CD14-positive monocyte (primary cell): ENCODE measurements at regions not wholly inside any gene's neighbourhood (a gene's known extent, or its start where the extent isn't known, plus 50 kb on each side); places are given as distances from the start of the nearest gene placed in this dataset.

ENCODE experiments used
- DNase-seq, 3 donors: peaks; one replicate each; pipeline ENCODE4 v3.0.0-alpha.2; 2011 to 2022
- H2AFZ ChIP-seq: 2 replicates; pipeline ENCODE4 v1.6.0; 2012; ENCODE audit warnings: mild to moderate bottlenecking, low read depth, low read length, inconsistent platforms; ENCODE audit not compliant: insufficient read depth, poor library complexity, severe bottlenecking
- H3K27ac ChIP-seq, 2 donors: 1 replicate in 1 of 2; 2 replicates in 1 of 2; pipeline ENCODE4 v1.5.1; 2012 to 2013; ENCODE audit warnings: low read length in 2 of 2, control low read depth in 1 of 2, inconsistent platforms in 1 of 2, low read depth in 1 of 2, mild to moderate bottlenecking in 1 of 2
- H3K27me3 ChIP-seq, 2 donors: one replicate each; pipeline versions ENCODE4 v1.6.0 to v1.6.1; 2011 to 2013; ENCODE audit warnings: low read length in 2 of 2; ENCODE audit not compliant: control insufficient read depth in 2 of 2, insufficient read depth in 2 of 2
- H3K36me3 ChIP-seq, 2 donors: replicated peaks in 1 of 2; 1 replicate in 1 of 2; 2 replicates in 1 of 2; pipeline versions ENCODE4 v1.5.1 to v1.6.1; 2012 to 2013; ENCODE audit warnings: low read length in 2 of 2, control low read depth in 1 of 2, inconsistent platforms in 1 of 2, mild to moderate bottlenecking in 1 of 2; ENCODE audit not compliant: insufficient read depth in 2 of 2, control insufficient read depth in 1 of 2
- H3K4me1 ChIP-seq, 2 donors: 1 replicate in 1 of 2; 2 replicates in 1 of 2; pipeline versions ENCODE4 v1.5.1 to v1.6.1; 2012 to 2013; ENCODE audit warnings: low read length in 2 of 2, control low read depth in 1 of 2, inconsistent platforms in 1 of 2, mild to moderate bottlenecking in 1 of 2, moderate library complexity in 1 of 2; ENCODE audit not compliant: insufficient read depth in 2 of 2, control insufficient read depth in 1 of 2
- H3K4me2 ChIP-seq: replicated peaks from 2 replicates; pipeline ENCODE3; 2012; ENCODE audit warnings: low read length, moderate library complexity, mild to moderate bottlenecking; ENCODE audit not compliant: poor library complexity, severe bottlenecking; ENCODE audit errors: extremely low read depth
- H3K4me3 ChIP-seq, 3 experiments: fragments of 200-600 bp in 1 of 3; sonication (generic) in 1 of 3; replicated peaks in 1 of 3; 1 replicate in 2 of 3; 2 replicates in 1 of 3; pipeline ENCODE4 v1.5.1; 2011 to 2013; ENCODE audit warnings: low read length in 3 of 3, mild to moderate bottlenecking in 3 of 3, control low read depth in 2 of 3, low read depth in 2 of 3, inconsistent platforms in 1 of 3, moderate library complexity in 1 of 3
- H3K79me2 ChIP-seq: 2 replicates; pipeline ENCODE4 v1.6.0; 2012; ENCODE audit warnings: mild to moderate bottlenecking, control low read depth, inconsistent platforms, low read length, moderate library complexity; ENCODE audit not compliant: insufficient read depth
- H3K9ac ChIP-seq: 2 replicates; pipeline ENCODE4 v1.6.0; 2017; ENCODE audit warnings: low read length, mild to moderate bottlenecking; ENCODE audit not compliant: insufficient read depth, poor library complexity, severe bottlenecking
- H3K9me3 ChIP-seq, 2 donors: replicated peaks in 1 of 2; 1 replicate in 1 of 2; 2 replicates in 1 of 2; pipeline versions ENCODE4 v1.5.1 to v1.6.1; 2012 to 2013; ENCODE audit warnings: low read length in 2 of 2, control low read depth in 1 of 2; ENCODE audit not compliant: control insufficient read depth in 1 of 2, insufficient read depth in 1 of 2
- H4K20me1 ChIP-seq: 2 replicates; pipeline ENCODE4 v1.6.0; 2012; ENCODE audit warnings: mild to moderate bottlenecking, low read length, control low read depth, moderate library complexity; ENCODE audit not compliant: insufficient read depth
- H3K27ac Mint-ChIP-seq, 7 donors: one replicate each; pipeline ENCODE4 v1.8.0; 2020; ENCODE audit warnings: mild to moderate bottlenecking in 7 of 7, mixed read lengths in 7 of 7, moderate library complexity in 6 of 7, inconsistent platforms in 2 of 7
- H3K27me3 Mint-ChIP-seq, 3 donors: one replicate each; pipeline ENCODE4 v1.8.0; 2021 to 2022; ENCODE audit warnings: low read depth in 3 of 3, mild to moderate bottlenecking in 3 of 3, mixed read lengths in 3 of 3, moderate library complexity in 3 of 3, inconsistent platforms in 1 of 3
- H3K36me3 Mint-ChIP-seq, 2 donors: one replicate each; pipeline ENCODE4 v1.8.0; 2020; ENCODE audit warnings: mixed read lengths in 2 of 2, inconsistent platforms in 1 of 2, mild to moderate bottlenecking in 1 of 2
- H3K4me1 Mint-ChIP-seq: one replicate; pipeline ENCODE4 v1.8.0; 2020; ENCODE audit warnings: mild to moderate bottlenecking, mixed read lengths
- H3K4me3 Mint-ChIP-seq, 2 donors: one replicate each; pipeline ENCODE4 v1.8.0; 2020; ENCODE audit warnings: mild to moderate bottlenecking in 2 of 2, mixed read lengths in 2 of 2, moderate library complexity in 1 of 2
- H3K9me3 Mint-ChIP-seq, 7 donors: one replicate each; pipeline ENCODE4 v1.8.0; 2020 to 2022; ENCODE audit warnings: mixed read lengths in 7 of 7, mild to moderate bottlenecking in 6 of 7, moderate library complexity in 6 of 7, inconsistent platforms in 2 of 7
- CTCF ChIP-seq: fragments of 200-600 bp; IDR thresholded peaks from one replicate; pipeline ENCODE4 v1.8.0; 2022; ENCODE audit warnings: antibody characterized with exemption, mild to moderate bottlenecking
- WGBS: methylation state at CpG from one replicate; pipeline ENCODE4 v1.1.5; 2013; ENCODE audit warnings: missing lambda C conversion rate; ENCODE audit not compliant: insufficient coverage; 5-methylcytosine and 5-hydroxymethylcytosine counted together
- intact Hi-C, 2 donors: fragments of 100-400 bp; cut with micrococcal nuclease; formaldehyde crosslinking; loops; one replicate each; pipeline versions ENCODE4 v1.15.0 to v1.15.1; 2023

GRCh38 chr22:26953012-26953883, 295.9 kb downstream of the MIAT start:
- no peak overlapping the region for H2AFZ ChIP-seq

GRCh38 chr22:26956371-26956770, 299.0 kb downstream of the MIAT start:
- Histone ChIP-seq H3K4me3 (no peak overlapping the region), H3K9me3 (peaks cover 0 to 7% of the 10 kb centered on the region in 2 donors), H3K27ac (no peak overlapping the region), H3K9ac (no peak overlapping the region), H3K4me1 (no peaks in the 10 kb centered on the region), H2AFZ (no peak overlapping the region), H3K27me3 (peaks cover 35 to 37% of the 10 kb centered on the region in 2 donors), H4K20me1 (no peaks in the 10 kb centered on the region), H3K36me3 (no peaks in the 10 kb centered on the region), H3K4me2 (no peak overlapping the region), H3K79me2 (no peaks in the 10 kb centered on the region)
- Mint-ChIP-seq H3K27me3 (peaks cover 46 to 54% (median 47%) of the 10 kb centered on the region in 3 donors), H3K36me3 (no peaks in the 10 kb centered on the region), H3K4me3 (no peak overlapping the region), H3K4me1 (no peaks in the 10 kb centered on the region), H3K9me3 (peaks cover 0 to 2% (median 0%) of the 10 kb centered on the region in 7 donors), H3K27ac (no peak overlapping the region)
- intact Hi-C loops = no loop called here
- 10% methylated on average over 2 of the region's 4 CpGs for WGBS
- no peak for TF ChIP-seq CTCF
- no peak for DNase-seq

More at GRCh38 chr22:26953012-26953883, 295.9 kb downstream of the MIAT start:
- no peaks in the 10 kb centered on the region for H3K4me1 Mint-ChIP-seq
- peak overlapping the region in 1 of 2 donors; percentile 40 for H3K4me3 Mint-ChIP-seq
- no peaks in the 10 kb centered on the region for H3K79me2 ChIP-seq
- H3K4me1 ChIP-seq = no peaks in the 10 kb centered on the region
- no peaks in the 10 kb centered on the region for H3K36me3 Mint-ChIP-seq
- H3K27me3 Mint-ChIP-seq = peaks cover 39 to 57% (median 51%) of the 10 kb centered on the region in 3 donors
- peaks cover 0 to 7% of the 10 kb centered on the region in 2 donors for H3K9me3 ChIP-seq
- H3K4me3 ChIP-seq = no peak overlapping the region
- H3K27ac Mint-ChIP-seq = no peak overlapping the region
- intact Hi-C loops = no loop called here
- H3K4me2 ChIP-seq = no peak overlapping the region
- peaks cover 0 to 4% (median 0%) of the 10 kb centered on the region in 7 donors for H3K9me3 Mint-ChIP-seq
- no peak for TF ChIP-seq CTCF
- WGBS = 39% methylated on average over 5 of the region's 17 CpGs
- H4K20me1 ChIP-seq = no peaks in the 10 kb centered on the region
- H3K27ac ChIP-seq = no peak overlapping the region
- no peak overlapping the region for H3K9ac ChIP-seq
- peaks cover 34 to 37% of the 10 kb centered on the region in 2 donors for H3K27me3 ChIP-seq
- DNase-seq = no peak
- no peaks in the 10 kb centered on the region for H3K36me3 ChIP-seq
